Neural progenitor cell (in vitro differentiated cells): ENCODE measurements at regions not wholly inside any gene's neighbourhood (a gene's known extent, or its start where the extent isn't known, plus 50 kb on each side); places are given as distances from the start of the nearest gene placed in this dataset.

Experiments used
- DNase-seq: peaks from one replicate; pipeline ENCODE4 v3.0.0-alpha.2; 2016; ENCODE audit warnings: low spot score
- H2AFZ ChIP-seq: fragments of 200-600 bp; sonication (generic); replicated peaks from 2 replicates; pipeline ENCODE4 v1.6.1; 2016; ENCODE audit warnings: antibody characterized with exemption
- H3F3A ChIP-seq: fragments of 200-600 bp; sonication (generic); 2 replicates; pipeline ENCODE4 v1.6.1; 2016; ENCODE audit warnings: antibody characterized with exemption, low read depth
- H3K27ac ChIP-seq: fragments of 200-600 bp; sonication (generic); 2 replicates; pipeline ENCODE4 v1.5.1; 2016; ENCODE audit warnings: mild to moderate bottlenecking
- H3K27me3 ChIP-seq: fragments of 200-600 bp; sonication (generic); 2 replicates; pipeline ENCODE4 v1.6.1; 2016; ENCODE audit warnings: mild to moderate bottlenecking, moderate library complexity
- H3K36me3 ChIP-seq: fragments of 200-600 bp; sonication (generic); 2 replicates; pipeline ENCODE4 v1.5.1; 2016
- H3K4me1 ChIP-seq: fragments of 200-600 bp; sonication (generic); 2 replicates; pipeline ENCODE4 v1.6.1; 2016; ENCODE audit warnings: mixed run types
- H3K4me2 ChIP-seq: fragments of 200-600 bp; sonication (generic); 2 replicates; pipeline ENCODE4 v1.6.1; 2016
- H3K4me3 ChIP-seq: fragments of 200-600 bp; sonication (generic); 2 replicates; pipeline ENCODE4 v1.5.1; 2016
- H3K79me2 ChIP-seq: fragments of 200-600 bp; sonication (generic); 2 replicates; pipeline ENCODE4 v1.6.1; 2016; ENCODE audit warnings: low read depth
- H3K9ac ChIP-seq: fragments of 200-600 bp; sonication (generic); 2 replicates; pipeline ENCODE4 v1.6.1; 2016
- H3K9me3 ChIP-seq: fragments of 200-600 bp; sonication (generic); 2 replicates; pipeline ENCODE4 v1.5.1; 2016; ENCODE audit warnings: low read depth
- H4K20me1 ChIP-seq: fragments of 200-600 bp; sonication (generic); 2 replicates; pipeline ENCODE4 v1.6.1; 2016; ENCODE audit warnings: low read depth
- H3K27ac Mint-ChIP-seq: 3 replicates; pipeline ENCODE4 v1.8.0; 2021; ENCODE audit warnings: mixed read lengths
- H3K27me3 Mint-ChIP-seq: 2 replicates; pipeline ENCODE4 v1.8.0; 2022; ENCODE audit warnings: low read depth, mild to moderate bottlenecking, inconsistent platforms, moderate library complexity, mixed read lengths; ENCODE audit not compliant: insufficient read depth
- H3K36me3 Mint-ChIP-seq: 3 replicates; pipeline ENCODE4 v1.8.0; 2021; ENCODE audit warnings: mixed read lengths
- H3K4me1 Mint-ChIP-seq: 3 replicates; pipeline ENCODE4 v1.8.0; 2021; ENCODE audit warnings: mixed read lengths
- H3K4me3 Mint-ChIP-seq: 3 replicates; pipeline ENCODE4 v1.8.0; 2021; ENCODE audit warnings: mild to moderate bottlenecking, moderate library complexity, mixed read lengths
- H3K9me3 Mint-ChIP-seq: 3 replicates; pipeline ENCODE4 v1.8.0; 2020; ENCODE audit warnings: mixed read lengths
- CTCF ChIP-seq: fragments of 200-600 bp; sonication (generic); IDR thresholded peaks from 2 replicates; pipeline ENCODE4 v1.5.1; 2017; ENCODE audit warnings: antibody characterized with exemption, mild to moderate bottlenecking
- EZH2 ChIP-seq: fragments of 200-600 bp; sonication (generic); IDR thresholded peaks from 2 replicates; pipeline ENCODE4 v1.6.1; 2017; ENCODE audit warnings: antibody characterized with exemption, mild to moderate bottlenecking, moderate library complexity
- EZH2phosphoT487 ChIP-seq: fragments of 200-600 bp; sonication (generic); IDR thresholded peaks from 2 replicates; pipeline ENCODE4 v1.6.1; 2017; ENCODE audit warnings: antibody characterized with exemption

DNA sequence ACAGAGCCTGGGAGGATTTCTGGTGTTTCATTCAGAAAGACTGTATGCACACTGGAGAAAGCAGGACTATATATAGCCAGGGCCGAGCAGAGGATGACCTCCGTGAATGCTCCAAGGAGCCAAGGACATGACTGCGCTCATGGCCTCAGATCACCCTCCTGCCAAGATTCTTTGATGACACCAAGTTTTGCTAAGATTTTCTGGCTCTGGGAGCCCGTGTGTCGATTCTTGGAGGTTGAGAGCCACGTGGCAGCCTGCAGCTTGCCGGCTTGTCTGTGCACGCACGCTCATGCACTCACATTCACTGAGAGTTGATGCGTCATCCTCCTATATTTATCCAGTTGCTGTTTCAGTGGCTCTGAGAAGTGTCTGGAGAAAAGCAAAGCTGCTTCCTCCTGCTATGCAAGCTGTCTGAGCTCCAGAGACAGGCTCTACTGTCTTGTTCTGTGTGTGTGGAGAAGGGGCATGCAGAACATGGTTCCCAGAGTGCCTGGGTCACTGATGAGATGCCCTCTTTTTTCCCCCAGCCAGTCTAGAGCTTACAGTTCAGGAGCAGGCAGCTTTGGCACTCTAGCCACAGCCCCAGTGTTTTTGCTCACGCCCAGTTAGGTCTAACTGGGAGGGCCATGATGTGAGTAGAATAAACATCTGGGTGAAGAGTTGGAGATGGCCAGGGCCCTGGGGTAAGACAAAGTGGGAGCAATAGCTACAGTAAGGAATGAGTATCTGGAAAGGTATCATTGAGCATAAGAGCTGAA, 64.9 kb upstream of the SCOC start:
- no peaks in the 10 kb centered on the region for H3K79me2 ChIP-seq
- DNase-seq, result no peak
- no peaks in the 10 kb centered on the region for H3K9me3 Mint-ChIP-seq
- H3K4me1 Mint-ChIP-seq, result no peaks in the 10 kb centered on the region
- H3F3A ChIP-seq, result no peaks in the 10 kb centered on the region
- H3K9me3 ChIP-seq, result no peaks in the 10 kb centered on the region
- no peak overlapping the region for H3K27ac ChIP-seq
- H3K36me3 ChIP-seq, result no peaks in the 10 kb centered on the region
- no peaks in the 10 kb centered on the region for H3K4me1 ChIP-seq
- H3K27me3 Mint-ChIP-seq, result no peaks in the 10 kb centered on the region
- H3K4me3 Mint-ChIP-seq, result no peak overlapping the region
- H3K4me3 ChIP-seq, result no peak overlapping the region
- H3K9ac ChIP-seq, result no peak overlapping the region
- H4K20me1 ChIP-seq, result no peaks in the 10 kb centered on the region
- H3K4me2 ChIP-seq, result no peak overlapping the region
- no peak for TF ChIP-seq EZH2
- TF ChIP-seq CTCF, result no peak
- TF ChIP-seq EZH2phosphoT487, result no peak
- H2AFZ ChIP-seq, result no peak overlapping the region
- peaks cover 13% of the 10 kb centered on the region for H3K27me3 ChIP-seq
- no peak overlapping the region for H3K27ac Mint-ChIP-seq
- no peaks in the 10 kb centered on the region for H3K36me3 Mint-ChIP-seq

GRCh38 chr4:140305053-140305452, 68.4 kb upstream of the SCOC start:
- Histone ChIP-seq H3K27ac (no peak overlapping the region), H3K9ac (no peak overlapping the region), H3K36me3 (no peaks in the 10 kb centered on the region), H2AFZ (no peak overlapping the region), H3K4me3 (no peak overlapping the region), H3K4me2 (no peak overlapping the region), H3K4me1 (peaks cover 3% of the 10 kb centered on the region), H3K79me2 (no peaks in the 10 kb centered on the region), H3K27me3 (peaks cover 2% of the 10 kb centered on the region), H3F3A (no peaks in the 10 kb centered on the region), H3K9me3 (no peaks in the 10 kb centered on the region), H4K20me1 (no peaks in the 10 kb centered on the region)
- H3K9me3 Mint-ChIP-seq, result no peaks in the 10 kb centered on the region
- no peaks in the 10 kb centered on the region for H3K4me1 Mint-ChIP-seq
- no peaks in the 10 kb centered on the region for H3K27me3 Mint-ChIP-seq
- H3K27ac Mint-ChIP-seq, result no peak overlapping the region
- TF ChIP-seq EZH2phosphoT487 (no peak), CTCF (no peak), EZH2 (no peak)
- DNase-seq, result no peak
- no peaks in the 10 kb centered on the region for H3K36me3 Mint-ChIP-seq
- H3K4me3 Mint-ChIP-seq, result no peak overlapping the region

DNA sequence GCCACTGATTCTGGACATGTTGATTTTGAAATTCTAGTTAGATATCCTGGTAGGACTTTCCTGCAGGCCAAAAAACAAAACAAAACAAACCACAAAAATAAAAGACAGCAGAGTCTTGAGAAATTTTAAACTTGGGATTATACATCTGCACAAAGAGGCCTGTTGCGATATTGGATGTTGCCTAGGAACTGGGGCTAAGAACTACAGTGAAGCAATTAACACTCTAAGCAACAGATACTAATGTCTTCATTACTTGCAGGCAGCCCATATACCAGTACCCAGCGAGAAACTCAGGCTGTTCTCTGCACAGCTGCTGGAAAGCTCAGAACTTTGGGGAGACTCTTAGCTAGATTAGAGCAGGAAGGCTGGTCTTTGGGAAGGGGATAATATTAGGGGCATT, 69.1 kb upstream of the SCOC start:
- H3K79me2 ChIP-seq, result no peaks in the 10 kb centered on the region
- H3K9ac ChIP-seq, result no peak overlapping the region
- H3K27ac Mint-ChIP-seq, result no peak overlapping the region
- no peaks in the 10 kb centered on the region for H3K27me3 ChIP-seq
- H3K9me3 Mint-ChIP-seq, result no peaks in the 10 kb centered on the region
- no peak overlapping the region for H3K4me3 Mint-ChIP-seq
- H4K20me1 ChIP-seq, result no peaks in the 10 kb centered on the region
- H2AFZ ChIP-seq, result no peak overlapping the region
- H3K4me1 Mint-ChIP-seq, result no peaks in the 10 kb centered on the region
- no peak for DNase-seq
- H3K4me3 ChIP-seq, result no peak overlapping the region
- no peak overlapping the region for H3K4me2 ChIP-seq
- H3K4me1 ChIP-seq, result peaks cover 4% of the 10 kb centered on the region
- TF ChIP-seq EZH2 (no peak), EZH2phosphoT487 (no peak), CTCF (no peak)
- no peaks in the 10 kb centered on the region for H3K36me3 ChIP-seq
- H3K27me3 Mint-ChIP-seq, result no peaks in the 10 kb centered on the region
- no peaks in the 10 kb centered on the region for H3F3A ChIP-seq
- no peaks in the 10 kb centered on the region for H3K36me3 Mint-ChIP-seq
- no peak overlapping the region for H3K27ac ChIP-seq
- no peaks in the 10 kb centered on the region for H3K9me3 ChIP-seq
